ENCODE measurements at regions not wholly inside any gene's neighbourhood (a gene's known extent, or its start where the extent isn't known, plus 50 kb on each side); places are given as distances from the start of the nearest gene placed in this dataset.

- intact Hi-C loops (cut with DNase I), result no loop called here
- no peaks in the 10 kb centered on the region for H3K27me3 ChIP-seq
- no peak for DNase-seq
- H3K36me3 ChIP-seq (replicated peaks in 1 of 2), result no peaks in the 10 kb centered on the region
- no peak overlapping the region for H3K4me3 ChIP-seq
- TF ChIP-seq POLR2A (IDR thresholded peaks at IDR 0.05), result no peak
- TF ChIP-seq CTCF (IDR thresholded peaks at IDR 0.05), result no peak
- no peaks in the 10 kb centered on the region for H3K4me1 ChIP-seq (replicated peaks in 1 of 2)
- 81 to 90% (median 87%) methylated on average over 5 of the region's 5 CpGs; no CpG with 5 or more reads in 1 of the 4 donors for WGBS, 4 donors
- no peaks in the 10 kb centered on the region for H3K9me3 ChIP-seq (replicated peaks in 1 of 3)
- no peak overlapping the region for H3K27ac ChIP-seq
Measured at GRCh38 chr11:115678942-115679341, 174.7 kb upstream of the CADM1 start.

- no peak overlapping the region for H3K27ac ChIP-seq
- no peaks in the 10 kb centered on the region for H3K27me3 ChIP-seq
- H3K9me3 ChIP-seq (replicated peaks in 1 of 3), result no peaks in the 10 kb centered on the region
- no peak for TF ChIP-seq CTCF (IDR thresholded peaks at IDR 0.05)
- WGBS, 4 donors, result 86 to 91% (median 89%) methylated on average over 4 of the region's 4 CpGs
- intact Hi-C loops (cut with DNase I), result no loop called here
- H3K4me1 ChIP-seq (replicated peaks in 1 of 2), result no peaks in the 10 kb centered on the region
- no peak overlapping the region for H3K4me3 ChIP-seq
- H3K36me3 ChIP-seq (replicated peaks in 1 of 2), result no peaks in the 10 kb centered on the region
- DNase-seq, result no peak
Measured at GRCh38 chr11:115677190-115677589, 173.0 kb upstream of the CADM1 start.

GRCh38 chr11:115676768-115677167 is 172.6 kb upstream of the CADM1 start:
- intact Hi-C loops (cut with DNase I), result no loop called here
- 92 to 98% (median 95%) methylated on average over 4 of the region's 4 CpGs for WGBS, 4 donors

GRCh38 chr11:115676206-115676605 is 172.0 kb upstream of the CADM1 start:
- intact Hi-C loops (cut with DNase I), result no loop called here
- H3K4me3 ChIP-seq, result no peak overlapping the region
- DNase-seq, result no peak
- no peaks in the 10 kb centered on the region for H3K36me3 ChIP-seq (replicated peaks in 1 of 2)
- H3K9me3 ChIP-seq (replicated peaks in 1 of 3), result no peaks in the 10 kb centered on the region
- 85 to 95% (median 93%) methylated on average over 4 of the region's 4 CpGs for WGBS, 4 donors
- H3K27ac ChIP-seq, result no peak overlapping the region
- H3K27me3 ChIP-seq, result no peaks in the 10 kb centered on the region
- H3K4me1 ChIP-seq (replicated peaks in 1 of 2), result no peaks in the 10 kb centered on the region
- no peak for TF ChIP-seq POLR2A (IDR thresholded peaks at IDR 0.05)
- no peak for TF ChIP-seq CTCF (IDR thresholded peaks at IDR 0.05)

More at GRCh38 chr11:115676768-115677167, 172.6 kb upstream of the CADM1 start:
- Histone ChIP-seq H3K36me3 (replicated peaks in 1 of 2) (no peaks in the 10 kb centered on the region), H3K4me3 (no peak overlapping the region), H3K9me3 (replicated peaks in 1 of 3) (no peaks in the 10 kb centered on the region), H3K27me3 (no peaks in the 10 kb centered on the region), H3K27ac (no peak overlapping the region), H3K4me1 (replicated peaks in 1 of 2) (no peaks in the 10 kb centered on the region)
- DNase-seq, result no peak
- no peak for TF ChIP-seq POLR2A (IDR thresholded peaks at IDR 0.05)
- TF ChIP-seq CTCF (IDR thresholded peaks at IDR 0.05), result no peak
